Tibial nerve (tissue), 4 donors: ENCODE measurements at regions not wholly inside any gene's neighbourhood (a gene's known extent, or its start where the extent isn't known, plus 50 kb on each side); places are given as distances from the start of the nearest gene placed in this dataset.

Experiments used
- CTCF ChIP-seq, 5 experiments: fragments of 200-600 bp in 3 of 5; fragments of 450-650 bp in 2 of 5; sonication (generic) in 3 of 5; IDR thresholded peaks; one replicate each; pipeline ENCODE4 v1.5.1; 2016 to 2019; ENCODE audit warnings: antibody characterized with exemption in 5 of 5, mild to moderate bottlenecking in 3 of 5, moderate library complexity in 2 of 5
- EP300 ChIP-seq, 2 donors: sonication (generic); formaldehyde crosslinking; IDR thresholded peaks; one replicate each; pipeline ENCODE4 v1.6.1; 2017; ENCODE audit warnings: antibody characterized with exemption in 2 of 2, mild to moderate bottlenecking in 1 of 2
- POLR2A ChIP-seq, 2 donors: fragments of 450-650 bp; IDR thresholded peaks; one replicate each; pipeline ENCODE4 v1.6.1; 2017; ENCODE audit warnings: antibody characterized with exemption in 2 of 2, mild to moderate bottlenecking in 2 of 2, moderate library complexity in 2 of 2

- no peak for TF ChIP-seq POLR2A (IDR thresholded peaks at IDR 0.05)
- no peak for TF ChIP-seq CTCF (IDR thresholded peaks at IDR 0.05)
- TF ChIP-seq EP300 (IDR thresholded peaks at IDR 0.05) = no peak
Observed at GRCh38 chr16:48459167-48459566, 74.0 kb upstream of the SIAH1 start.
